ENCODE measurements at regions not wholly inside any gene's neighbourhood (a gene's known extent, or its start where the extent isn't known, plus 50 kb on each side); places are given as distances from the start of the nearest gene placed in this dataset.

DNA sequence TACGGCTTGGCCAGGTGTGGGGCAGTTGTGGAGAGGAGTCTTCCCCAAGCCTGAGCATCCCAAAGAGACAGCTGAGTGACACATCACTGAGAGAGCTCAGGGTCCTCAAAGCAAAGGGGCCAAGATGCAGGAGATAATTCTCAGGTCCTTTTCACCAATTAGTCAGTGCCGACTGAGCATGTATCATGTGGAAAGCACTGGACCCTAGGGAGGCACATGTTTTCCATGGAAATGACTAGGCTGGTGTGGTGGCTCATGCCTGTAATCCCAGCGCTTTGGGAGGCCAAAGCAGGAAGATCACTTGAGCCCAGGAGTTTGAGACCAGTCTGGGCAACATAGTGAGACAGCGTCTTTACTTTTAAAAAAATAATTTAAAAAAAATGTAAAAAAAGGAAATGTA is 67.3 kb upstream of the PRPS1 start:
- DNase-seq, result no peak

- no peak for DNase-seq
These were observed 66.7 kb upstream of the PRPS1 start for GRCh38 chrX:107561468-107562215.

- no peak for DNase-seq
These were observed 65.8 kb upstream of the PRPS1 start for GRCh38 chrX:107562482-107562881.

DNA sequence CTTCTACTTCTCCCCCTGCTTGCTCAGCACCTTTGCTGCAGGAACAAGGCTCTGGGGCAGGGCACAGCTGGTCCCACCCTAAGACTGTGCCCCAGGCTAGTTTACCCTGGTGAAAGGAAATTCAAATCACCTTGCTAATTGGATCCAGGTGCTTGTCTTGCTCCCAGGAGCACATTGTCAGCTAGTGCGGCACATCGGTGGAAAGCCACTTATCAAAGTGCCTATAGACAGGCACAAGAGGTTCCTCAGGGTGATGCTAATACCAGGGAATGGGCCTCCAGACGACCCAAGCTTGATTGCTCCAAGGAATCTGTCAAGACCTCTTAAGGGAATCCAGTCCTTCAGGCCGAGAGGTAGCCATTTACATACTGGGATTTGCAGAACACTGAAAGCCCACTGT is 64.5 kb upstream of the PRPS1 start:
- DNase-seq, result no peak

GRCh38 chrX:107565015-107565414 is 63.3 kb upstream of the PRPS1 start:
- no peak for DNase-seq

DNA sequence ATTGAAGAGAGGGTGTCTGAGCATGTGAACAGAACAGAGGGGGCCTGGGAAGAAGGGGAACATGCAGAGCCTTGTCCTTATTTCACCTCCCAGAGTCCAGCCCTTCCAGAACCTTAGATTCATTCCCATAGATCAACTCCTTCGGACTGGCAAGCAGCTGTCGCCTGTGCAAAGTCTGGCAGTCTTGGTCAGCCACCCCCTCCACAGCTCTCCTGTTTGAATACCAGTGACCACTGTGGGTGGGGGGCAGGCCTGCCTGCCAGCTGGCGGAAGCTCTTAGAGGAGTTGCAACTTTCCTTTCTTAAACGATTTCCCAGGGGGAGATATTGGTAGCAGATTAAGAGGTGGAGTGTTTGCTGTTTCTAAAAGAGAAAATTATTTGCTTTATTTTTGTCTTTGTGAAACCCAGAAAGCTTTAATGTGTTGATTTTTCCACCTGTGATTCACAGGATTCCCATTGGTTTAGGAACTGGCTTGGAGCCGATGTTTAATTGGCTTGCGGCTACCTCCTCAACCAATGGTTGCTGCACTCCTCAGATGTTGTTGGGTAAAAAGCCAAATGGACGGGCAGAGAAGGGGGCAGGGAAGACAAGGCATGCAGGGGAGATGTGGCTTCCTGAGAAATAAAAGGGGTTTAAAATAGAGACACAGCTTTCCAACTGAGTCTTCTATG is 62.2 kb upstream of the PRPS1 start:
- DNase-seq, result no peak

DNA sequence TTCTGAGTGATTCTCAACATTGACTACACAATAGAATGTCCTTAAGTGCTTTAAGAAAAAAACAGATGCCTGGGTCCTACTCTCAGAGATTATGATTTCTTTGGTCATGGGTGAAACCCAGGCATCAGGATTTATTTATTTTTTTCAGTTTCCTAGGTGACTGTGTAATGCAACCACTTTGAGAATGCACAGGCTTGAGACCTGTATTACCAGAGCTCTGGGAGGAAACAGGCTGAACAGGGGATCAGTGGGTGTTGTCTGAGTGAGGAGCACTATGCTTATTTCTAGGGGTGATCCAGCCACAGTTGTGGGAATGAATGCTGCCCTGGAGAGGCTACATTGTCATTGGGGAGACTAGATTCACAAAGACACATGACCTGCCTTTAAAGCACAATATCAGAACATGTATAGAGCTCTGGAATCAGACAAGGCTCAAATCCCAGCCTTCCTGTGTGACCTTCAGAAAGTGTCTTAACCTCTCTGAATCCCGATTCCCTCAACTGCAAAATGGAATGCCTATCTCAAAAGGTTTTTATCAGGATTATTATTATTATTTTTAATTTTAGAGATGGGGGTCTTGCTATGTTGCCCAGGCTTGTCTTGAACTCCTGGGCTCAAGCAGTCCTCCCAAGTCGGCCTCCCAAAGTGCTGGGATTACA is 61.6 kb upstream of the PRPS1 start:
- no peak for DNase-seq

DNA sequence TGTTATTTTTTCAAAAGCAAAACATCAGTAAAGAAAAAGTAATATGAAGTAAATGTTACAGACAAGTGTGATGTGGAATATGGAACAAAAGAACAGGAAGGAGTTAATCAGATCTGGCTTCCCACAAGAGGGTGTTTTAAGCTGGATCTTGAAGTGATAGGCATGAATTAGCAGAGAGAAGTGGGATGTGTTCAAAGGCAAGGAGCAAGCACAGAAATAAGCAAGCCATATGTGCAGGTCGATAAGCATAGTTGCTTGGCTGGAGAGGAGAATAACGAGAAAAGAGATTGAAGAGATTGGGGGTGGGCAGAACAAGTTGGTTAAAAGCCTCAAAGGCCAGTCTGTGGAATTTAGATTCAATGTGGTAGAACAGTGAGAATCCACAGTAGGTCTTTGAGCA is 60.9 kb upstream of the PRPS1 start:
- no peak for DNase-seq

- DNase-seq, result no peak
These were observed 56.9 kb upstream of the PRPS1 start for GRCh38 chrX:107571296-107571998.

- no peak for DNase-seq
These were observed 55.3 kb upstream of the PRPS1 start for GRCh38 chrX:107573016-107573415.

DNA sequence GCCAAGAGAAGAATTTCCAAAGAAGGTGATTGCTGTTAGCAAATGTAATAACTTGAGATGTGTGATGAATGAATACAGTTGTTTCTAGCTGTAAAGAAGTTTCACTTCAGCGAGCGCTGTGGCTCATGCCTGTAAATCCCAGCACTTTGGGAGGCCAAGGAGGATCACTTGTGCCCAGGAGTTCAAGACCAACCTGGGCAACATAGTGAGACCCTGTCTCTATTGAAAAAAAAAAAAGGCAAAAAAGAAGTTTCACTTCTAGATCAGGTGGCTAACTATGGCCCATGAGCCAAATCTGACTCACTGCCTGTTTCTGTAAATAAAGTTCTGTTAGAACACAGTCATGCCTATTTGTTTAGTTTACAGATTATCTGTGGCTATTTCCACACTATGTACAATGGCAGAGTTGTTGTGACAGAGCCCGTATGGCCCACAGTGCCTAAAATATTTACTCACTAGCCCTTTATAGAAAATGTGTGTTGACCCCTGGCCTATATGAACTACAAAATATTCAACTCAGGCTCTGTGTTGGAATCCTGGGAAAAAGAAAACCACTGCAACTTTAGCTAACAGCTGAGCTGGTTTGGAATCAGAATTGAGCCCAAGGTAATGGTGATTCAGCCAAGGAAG is 54.1 kb upstream of the PRPS1 start:
- no peak for DNase-seq

GRCh38 chrX:107574711-107575110 is 53.6 kb upstream of the PRPS1 start:
- no peak for DNase-seq

- no peak for DNase-seq
These were observed 51.9 kb upstream of the PRPS1 start for GRCh38 chrX:107576392-107576791.

DNA sequence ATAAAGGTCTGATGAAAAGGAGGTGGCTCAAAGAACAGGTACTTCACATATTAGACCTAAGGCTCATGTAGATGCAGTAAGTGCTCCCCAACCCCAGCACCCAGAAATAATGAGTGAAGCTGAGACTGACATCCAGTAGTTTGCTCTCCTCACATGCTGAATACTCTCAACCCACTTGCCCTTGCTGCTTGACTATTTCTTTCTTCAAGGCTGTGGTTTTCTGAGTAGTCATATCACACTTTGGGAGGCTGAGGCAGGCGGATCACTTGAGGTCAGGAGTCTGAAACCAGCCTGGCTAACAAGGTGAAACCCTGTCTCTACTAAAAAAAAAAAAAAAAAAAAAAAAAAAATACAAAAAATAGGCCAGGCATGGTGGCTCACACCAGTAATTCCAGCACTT is 51.5 kb upstream of the PRPS1 start:
- no peak for DNase-seq

GRCh38 chrX:107577933-107578332 is 50.4 kb upstream of the PRPS1 start:
- no peak for DNase-seq
